Skeletal muscle tissue (tissue), 3 donors: ENCODE measurements at regions not wholly inside any gene's neighbourhood (a gene's known extent, or its start where the extent isn't known, plus 50 kb on each side); places are given as distances from the start of the nearest gene placed in this dataset.
"Not testable (repeated sequence)": the region's sequence is repeated elsewhere in the genome, so short reads cannot be mapped to it uniquely, and the experiment has no call there.

Source experiments
- H3K27ac ChIP-seq: one replicate; pipeline ENCODE4 v1.7.0; 2013; ENCODE audit warnings: mild to moderate bottlenecking, low read depth, low read length, inconsistent platforms
- H3K27me3 ChIP-seq, 3 donors: one replicate each; pipeline ENCODE4 v1.7.0; 2013; ENCODE audit warnings: low read length in 3 of 3; ENCODE audit not compliant: control insufficient read depth in 3 of 3, insufficient read depth in 3 of 3
- H3K36me3 ChIP-seq, 3 donors: one replicate each; pipeline ENCODE4 v1.7.0; 2013; ENCODE audit warnings: low read length in 3 of 3; ENCODE audit not compliant: control insufficient read depth in 3 of 3, insufficient read depth in 3 of 3
- H3K4me1 ChIP-seq, 3 donors: one replicate each; pipeline ENCODE4 v1.7.0; 2013; ENCODE audit warnings: low read length in 3 of 3, mild to moderate bottlenecking in 3 of 3; ENCODE audit not compliant: control insufficient read depth in 3 of 3, insufficient read depth in 3 of 3
- H3K4me3 ChIP-seq, 3 donors: one replicate each; pipeline ENCODE4 v1.7.0; 2013; ENCODE audit warnings: low read length in 3 of 3
- H3K9ac ChIP-seq, 3 donors: one replicate each; pipeline ENCODE4 v1.7.0; 2013; ENCODE audit warnings: low read length in 3 of 3, mild to moderate bottlenecking in 3 of 3, moderate library complexity in 2 of 3, low read depth in 1 of 3
- H3K9me3 ChIP-seq, 3 donors: one replicate each; pipeline ENCODE4 v1.7.0; 2013; ENCODE audit warnings: low read length in 3 of 3; ENCODE audit not compliant: control insufficient read depth in 3 of 3
- donor health status: Osteomylitis.

- no peaks in the 10 kb centered on the region for H3K27me3 ChIP-seq
- H3K4me1 ChIP-seq, result no peaks in the 10 kb centered on the region
- no peak overlapping the region for H3K9ac ChIP-seq
- no peak overlapping the region for H3K4me3 ChIP-seq
- no peaks in the 10 kb centered on the region for H3K36me3 ChIP-seq
- no peaks in the 10 kb centered on the region for H3K9me3 ChIP-seq
- no peak overlapping the region for H3K27ac ChIP-seq
These were observed 57.8 kb downstream of the OR2B2 start for GRCh38 chr6:27854421-27854820.

GRCh38 chr6:27851440-27851839, 60.8 kb downstream of the OR2B2 start:
- H3K9ac ChIP-seq, result no peak overlapping the region
- no peak overlapping the region for H3K4me3 ChIP-seq
- H3K36me3 ChIP-seq, result no peaks in the 10 kb centered on the region
- no peaks in the 10 kb centered on the region for H3K27me3 ChIP-seq
- H3K9me3 ChIP-seq, result no peaks in the 10 kb centered on the region
- no peak overlapping the region for H3K27ac ChIP-seq
- H3K4me1 ChIP-seq, result no peaks in the 10 kb centered on the region

- H3K9ac ChIP-seq, H3K4me3 ChIP-seq, H3K9me3 ChIP-seq, H3K27ac ChIP-seq, H3K36me3 ChIP-seq, H3K27me3 ChIP-seq, H3K4me1 ChIP-seq: not testable (repeated sequence)
These were observed 63.2 kb downstream of the OR2B2 start for GRCh38 chr6:27849001-27849400.

- Histone ChIP-seq H3K4me3 (no peak overlapping the region), H3K4me1 (no peaks in the 10 kb centered on the region), H3K27ac (no peak overlapping the region), H3K27me3 (no peaks in the 10 kb centered on the region), H3K9me3 (no peaks in the 10 kb centered on the region), H3K36me3 (no peaks in the 10 kb centered on the region), H3K9ac (no peak overlapping the region)
These were observed 64.5 kb downstream of the OR2B2 start for GRCh38 chr6:27847706-27848105.

- Histone ChIP-seq H3K4me1 (peaks cover 21 to 30% (median 21%) of the 10 kb centered on the region in 3 donors), H3K36me3 (peaks cover 0 to 7% (median 0%) of the 10 kb centered on the region in 3 donors), H3K9me3 (no peaks in the 10 kb centered on the region), H3K27ac (no peak overlapping the region), H3K9ac (no peak overlapping the region), H3K4me3 (no peak overlapping the region), H3K27me3 (no peaks in the 10 kb centered on the region)
These were observed 71.6 kb downstream of the OR2B2 start for GRCh38 chr6:27840572-27840971.

GRCh38 chr6:27839626-27840475, 72.3 kb downstream of the OR2B2 start:
- no peaks in the 10 kb centered on the region for H3K27me3 ChIP-seq
- peaks cover 0 to 7% (median 0%) of the 10 kb centered on the region in 3 donors for H3K36me3 ChIP-seq
- H3K27ac ChIP-seq, result no peak overlapping the region

GRCh38 chr6:27838945-27839625, 73.1 kb downstream of the OR2B2 start:
- H3K27me3 ChIP-seq, result peaks cover 0 to 2% (median 0%) of the 10 kb centered on the region in 3 donors
- peak overlapping the region; percentile 91 to 98 (median 95) for H3K4me3 ChIP-seq
- H3K9ac ChIP-seq, result peak overlapping the region; percentile 86 to 91 (median 90)
- peaks cover 0 to 7% (median 0%) of the 10 kb centered on the region in 3 donors for H3K36me3 ChIP-seq
- H3K27ac ChIP-seq, result peak overlapping the region; percentile 92
- H3K9me3 ChIP-seq, result no peaks in the 10 kb centered on the region
- H3K4me1 ChIP-seq, result peaks cover 21 to 30% (median 21%) of the 10 kb centered on the region in 3 donors

More at GRCh38 chr6:27839626-27840475, 72.3 kb downstream of the OR2B2 start:
- Histone ChIP-seq H3K9ac (peak overlapping the region; percentile 51 to 91 (median 59)), H3K4me3 (peak overlapping the region; percentile 91 to 98 (median 95)), H3K4me1 (peaks cover 21 to 30% (median 21%) of the 10 kb centered on the region in 3 donors), H3K9me3 (no peaks in the 10 kb centered on the region)

- Histone ChIP-seq H3K27me3 (peaks cover 0 to 2% (median 0%) of the 10 kb centered on the region in 3 donors), H3K4me1 (peaks cover 21 to 30% (median 21%) of the 10 kb centered on the region in 3 donors), H3K9me3 (no peaks in the 10 kb centered on the region), H3K9ac (peak overlapping the region; percentile 86 to 91 (median 90)), H3K36me3 (peaks cover 0 to 7% (median 0%) of the 10 kb centered on the region in 3 donors), H3K4me3 (peak overlapping the region; percentile 91 to 98 (median 95)), H3K27ac (peak overlapping the region; percentile 92)
These were observed 73.9 kb downstream of the OR2B2 start for GRCh38 chr6:27838058-27838944.

GRCh38 chr6:27837625-27838057, 74.6 kb downstream of the OR2B2 start:
- H3K36me3 ChIP-seq, result peaks cover 0 to 7% (median 0%) of the 10 kb centered on the region in 3 donors
- peak overlapping the region; percentile 91 to 98 (median 95) for H3K4me3 ChIP-seq
- peak overlapping the region; percentile 92 for H3K27ac ChIP-seq
- no peaks in the 10 kb centered on the region for H3K9me3 ChIP-seq
- peaks cover 21 to 30% (median 21%) of the 10 kb centered on the region in 3 donors for H3K4me1 ChIP-seq
- H3K9ac ChIP-seq, result peak overlapping the region; percentile 86 to 91 (median 90)
- H3K27me3 ChIP-seq, result peaks cover 0 to 2% (median 0%) of the 10 kb centered on the region in 3 donors
